ENCODE measurements at regions not wholly inside any gene's neighbourhood (a gene's known extent, or its start where the extent isn't known, plus 50 kb on each side); places are given as distances from the start of the nearest gene placed in this dataset.

- no peak for TF ChIP-seq CTCF (IDR thresholded peaks at IDR 0.05)
- no peak for TF ChIP-seq POLR2AphosphoS5 (IDR thresholded peaks at IDR 0.05; ENCODE audit: low read depth, low read length)
- TF ChIP-seq REST (IDR thresholded peaks at IDR 0.05; ENCODE audit: insufficient read depth in 1 of 2, low read depth in 2 of 2, low read length in 1 of 2) = no peak
Measured at GRCh38 chr18:68564961-68565360, 149.9 kb downstream of the TMX3 start.
